K562 (cell line): ENCODE measurements at regions not wholly inside any gene's neighbourhood (a gene's known extent, or its start where the extent isn't known, plus 50 kb on each side); places are given as distances from the start of the nearest gene placed in this dataset.

Experiments used
- ATAC-seq: fragments of 200-7000 bp; cut with Tn5 transposase; 3 replicates; pipeline ENCODE4 v1.9.1; 2020; ENCODE audit warnings: moderate library complexity
- BruUV-seq: library from RNA; stranded (reverse); fragments of 400-500 nt; replicated peaks from 2 replicates; lab custom pipeline; 2021; lab: Mats Ljungman, UMichigan
- CTCF ChIA-PET: fragments of 300-600 bp; formaldehyde crosslinking; extraction: SDS; loops from one replicate; lab custom pipeline; 2021; ENCODE audit warnings: low intra/inter-chr PET ratio; lab: Yijun Ruan, JAX
- POLR2A ChIA-PET: fragments of 300-600, 350-650 bp; sonication (Branson Sonifier 250); formaldehyde crosslinking; extraction: SDS; loops from one replicate; lab custom pipeline; 2021; ENCODE audit warnings: antibody characterized with exemption, inconsistent platforms; lab: Yijun Ruan, JAX
- DNase-seq, 4 experiments: peaks; one replicate each; pipeline versions ENCODE4 v3.0.0 to v3.0.0-alpha.2; 2011 to 2018; ENCODE audit warnings: low spot score in 3 of 4, mixed read lengths in 3 of 4; ENCODE audit errors: extremely low read depth in 1 of 4
- FAIRE-seq: peaks from 2 replicates; lab custom pipeline; 2011; peaks lifted over from hg19 to GRCh38; lab: Jason Lieb, UNC
- H2AFZ ChIP-seq: 2 replicates; pipeline ENCODE4 v1.6.0; 2011; ENCODE audit warnings: low read depth, low read length, control low read depth, inconsistent platforms
- H3K27ac ChIP-seq: fragments of 200-600 bp; 3 replicates; pipeline ENCODE4 v1.8.0; 2011; ENCODE audit warnings: low read depth, mild to moderate bottlenecking, control low read depth, inconsistent platforms, low read length, moderate library complexity, mixed read lengths; ENCODE audit errors: extremely low read depth
- H3K27me3 ChIP-seq, 2 experiments: fragments of 300-600 bp in 1 of 2; 2 replicates in 1 of 2; 3 replicates in 1 of 2; pipeline versions ENCODE4 v1.6.0 to v1.8.0; 2011; ENCODE audit warnings: inconsistent platforms in 2 of 2, low read length in 2 of 2, mild to moderate bottlenecking in 1 of 2, mixed read lengths in 1 of 2, moderate library complexity in 1 of 2; ENCODE audit not compliant: control insufficient read depth in 2 of 2, insufficient read depth in 2 of 2
- H3K36me3 ChIP-seq: fragments of 300-600 bp; 3 replicates; pipeline ENCODE4 v1.8.0; 2011; ENCODE audit warnings: mild to moderate bottlenecking, low read length, inconsistent platforms; ENCODE audit not compliant: control insufficient read depth, insufficient read depth
- H3K4me1 ChIP-seq, 2 experiments: fragments of 200-600 bp in 1 of 2; replicated peaks in 1 of 2; 2 replicates in 1 of 2; 3 replicates in 1 of 2; pipeline versions ENCODE4 v1.5.1 to v1.8.0; 2011; ENCODE audit warnings: inconsistent platforms in 2 of 2, low read length in 2 of 2, mild to moderate bottlenecking in 1 of 2, mixed read lengths in 1 of 2, moderate library complexity in 1 of 2; ENCODE audit not compliant: control insufficient read depth in 2 of 2, insufficient read depth in 2 of 2
- H3K4me2 ChIP-seq: 2 replicates; pipeline ENCODE4 v1.6.1; 2011; ENCODE audit warnings: low read length, control low read depth, inconsistent platforms, mixed read lengths; ENCODE audit not compliant: insufficient read depth
- H3K4me3 ChIP-seq: fragments of 200-600 bp; sonication (generic), shearing (Covaris generic); 2 replicates; pipeline ENCODE4 v1.5.1; 2016; ENCODE audit warnings: control low read depth, inconsistent platforms
- H3K79me2 ChIP-seq: fragments of 200-600 bp; 3 replicates; pipeline ENCODE4 v1.8.0; 2011; ENCODE audit warnings: low read length, inconsistent platforms; ENCODE audit not compliant: control insufficient read depth, insufficient read depth
- H3K9ac ChIP-seq, 2 experiments: 2 replicates each; pipeline versions ENCODE4 v1.6.0 to v1.6.1; 2011; ENCODE audit warnings: low read depth in 2 of 2, low read length in 2 of 2, control low read depth in 1 of 2, inconsistent platforms in 1 of 2, mild to moderate bottlenecking in 1 of 2, mixed read lengths in 1 of 2; ENCODE audit not compliant: insufficient read depth in 1 of 2
- H3K9me1 ChIP-seq: one replicate; pipeline ENCODE4 v1.6.0; 2011; ENCODE audit warnings: inconsistent platforms, mild to moderate bottlenecking, low read length, moderate library complexity; ENCODE audit not compliant: control insufficient read depth, insufficient read depth
- H3K9me3 ChIP-seq: replicated peaks from 2 replicates; pipeline ENCODE4 v1.5.1; 2011; ENCODE audit warnings: low read depth, low read length, inconsistent platforms; ENCODE audit not compliant: control insufficient read depth, insufficient read depth
- H4K20me1 ChIP-seq: replicated peaks from 2 replicates; pipeline ENCODE4 v1.6.1; 2011; ENCODE audit warnings: low read length, inconsistent platforms, mixed read lengths; ENCODE audit not compliant: control insufficient read depth, insufficient read depth
- DMBX1 ChIP-seq: fragments of 250-450 bp; sonication (Bioruptor Pico); IDR thresholded peaks from 2 replicates; pipeline ENCODE4 v1.8.0; 2022; ENCODE audit warnings: inconsistent platforms, mild to moderate bottlenecking, moderate library complexity, borderline replicate concordance
- GTF2F1 ChIP-seq: IDR thresholded peaks from 2 replicates; pipeline ENCODE4 v1.6.1; 2011; ENCODE audit warnings: low read depth, low read length, improper control_type of control experiment
- HDAC2 ChIP-seq: fragments of 450-650 bp; IDR thresholded peaks from 2 replicates; pipeline ENCODE4 v1.6.1; 2016; ENCODE audit warnings: mild to moderate bottlenecking
- RFX7 ChIP-seq: fragments of 250-450 bp; sonication (Bioruptor Pico); IDR thresholded peaks from 2 replicates; pipeline ENCODE4 v1.5.1; 2021; ENCODE audit warnings: mild to moderate bottlenecking
- ZBTB2 ChIP-seq: fragments of 450-650 bp; IDR thresholded peaks from 2 replicates; pipeline ENCODE4 v1.6.1; 2016; ENCODE audit warnings: antibody characterized with exemption
- ZSCAN32 ChIP-seq: fragments of 450-650 bp; formaldehyde crosslinking; IDR thresholded peaks from 2 replicates; pipeline ENCODE4 v1.4.0; 2020; ENCODE audit warnings: mild to moderate bottlenecking, moderate library complexity
- in situ Hi-C: fragments of 300-500 bp; cut with MboI; formaldehyde crosslinking; loops from 4 replicates; pipeline ENCODE4 v1.15.0; 2018; ENCODE audit warnings: inconsistent platforms, mixed read lengths
- intact Hi-C: fragments of 100-400 bp; cut with micrococcal nuclease; formaldehyde crosslinking; loops from 2 replicates; pipeline ENCODE4 v1.14.2; 2022

GRCh38 chr9:26325444-26325829 is 567.2 kb downstream of the CAAP1 start:
- H3K9ac ChIP-seq, result no peak overlapping the region
- H3K27ac ChIP-seq, result no peak overlapping the region
- H3K4me2 ChIP-seq, result no peak overlapping the region
- DNase-seq, result no peak
- no peaks in the 10 kb centered on the region for H3K79me2 ChIP-seq
- POLR2A ChIA-PET, result no interaction called here
- CTCF ChIA-PET, result no interaction called here
- no TSS peak for BruUV-seq
- H3K9me1 ChIP-seq, result no peaks in the 10 kb centered on the region
- no peak for ATAC-seq
- no peaks in the 10 kb centered on the region for H3K4me1 ChIP-seq
- no peaks in the 10 kb centered on the region for H4K20me1 ChIP-seq
- intact Hi-C loops, result no loop called here
- H3K36me3 ChIP-seq, result no peaks in the 10 kb centered on the region
- H3K9me3 ChIP-seq, result no peaks in the 10 kb centered on the region
- no peak overlapping the region for H2AFZ ChIP-seq
- no peaks in the 10 kb centered on the region for H3K27me3 ChIP-seq
- H3K4me3 ChIP-seq, result no peak overlapping the region
- TF ChIP-seq RFX7 (CRISPR knock-in tag), result no peak
- TF ChIP-seq ZSCAN32 (CRISPR knock-in tag), result no peak
- no peak for TF ChIP-seq DMBX1 (CRISPR knock-in tag)
- no peak for TF ChIP-seq GTF2F1
- TF ChIP-seq HDAC2, result no peak
- no peak for TF ChIP-seq ZBTB2
- TF ChIP-seq, all 486 proteins: peak for 0
- in situ Hi-C loops, result no loop called here
- FAIRE-seq, result no peak
